Type B pancreatic cell (in vitro differentiated cells): ENCODE measurements at regions not wholly inside any gene's neighbourhood (a gene's known extent, or its start where the extent isn't known, plus 50 kb on each side); places are given as distances from the start of the nearest gene placed in this dataset.
"Not testable (repeated sequence)": the region's sequence is repeated elsewhere in the genome, so short reads cannot be mapped to it uniquely, and the experiment has no call there.

Experiments used
- DNase-seq: peaks from one replicate; pipeline ENCODE4 v3.0.0; 2021; ENCODE audit warnings: mixed read lengths; ENCODE audit not compliant: unreplicated experiment; ENCODE audit errors: extremely low spot score
- H3K27ac Mint-ChIP-seq: 2 replicates; pipeline ENCODE4 v1.8.0; 2021; ENCODE audit warnings: mild to moderate bottlenecking, mixed read lengths
- H3K27me3 Mint-ChIP-seq: 2 replicates; pipeline ENCODE4 v1.8.0; 2021; ENCODE audit warnings: mixed read lengths
- H3K36me3 Mint-ChIP-seq: 2 replicates; pipeline ENCODE4 v1.8.0; 2021; ENCODE audit warnings: mixed read lengths
- H3K4me1 Mint-ChIP-seq: one replicate; pipeline ENCODE4 v1.8.0; 2021; ENCODE audit warnings: mixed read lengths; ENCODE audit not compliant: unreplicated experiment
- H3K4me3 Mint-ChIP-seq: 2 replicates; pipeline ENCODE4 v1.8.0; 2021; ENCODE audit warnings: mild to moderate bottlenecking, mixed read lengths
- H3K9me3 Mint-ChIP-seq: 2 replicates; pipeline ENCODE4 v1.8.0; 2021; ENCODE audit warnings: mixed read lengths
- CTCF ChIP-seq: fragments of 200-600 bp; sonication (generic); conservative IDR thresholded peaks from 2 replicates; pipeline ENCODE4 v1.5.0; 2021; ENCODE audit warnings: antibody characterized with exemption, mild to moderate bottlenecking

DNA sequence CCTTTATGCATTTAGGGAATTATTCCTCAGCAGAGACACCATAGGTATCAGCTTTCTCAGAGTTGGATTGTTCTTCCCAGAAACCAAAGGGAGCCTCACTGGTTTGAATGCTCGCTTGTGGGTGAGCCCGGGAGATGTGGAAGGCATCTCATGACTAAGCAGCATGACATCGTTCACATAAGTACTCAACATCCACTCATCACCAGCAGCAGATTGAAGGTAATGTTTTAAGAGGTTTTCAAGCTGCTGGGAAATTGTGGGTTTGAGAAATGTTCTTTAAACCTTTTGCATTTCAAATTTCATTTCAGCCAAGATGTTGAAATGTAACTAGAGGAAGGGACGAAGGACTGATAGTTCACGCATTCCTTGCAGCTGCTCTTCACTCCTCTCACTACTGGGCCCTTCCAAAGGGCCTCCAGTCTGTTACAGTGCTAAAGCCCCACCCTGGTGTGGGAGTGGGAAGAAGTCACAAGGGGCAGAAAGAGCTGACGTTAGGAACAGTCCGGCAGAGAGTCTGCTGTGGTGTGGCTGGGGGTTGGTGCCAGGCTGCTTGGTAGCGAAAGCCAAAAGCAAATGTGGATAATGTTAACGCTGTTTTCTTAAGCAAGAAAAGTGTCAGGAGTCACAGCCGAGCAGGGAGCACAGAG, 324.5 kb upstream of the EPHA4 start:
- H3K36me3 Mint-ChIP-seq, result no peaks in the 10 kb centered on the region
- H3K27ac Mint-ChIP-seq, result no peak overlapping the region
- no peak for DNase-seq
- H3K9me3 Mint-ChIP-seq, result no peaks in the 10 kb centered on the region
- H3K27me3 Mint-ChIP-seq, result peaks cover 6% of the 10 kb centered on the region
- no peak overlapping the region for H3K4me3 Mint-ChIP-seq
- no peak for TF ChIP-seq CTCF
- peaks cover 10% of the 10 kb centered on the region for H3K4me1 Mint-ChIP-seq

DNA sequence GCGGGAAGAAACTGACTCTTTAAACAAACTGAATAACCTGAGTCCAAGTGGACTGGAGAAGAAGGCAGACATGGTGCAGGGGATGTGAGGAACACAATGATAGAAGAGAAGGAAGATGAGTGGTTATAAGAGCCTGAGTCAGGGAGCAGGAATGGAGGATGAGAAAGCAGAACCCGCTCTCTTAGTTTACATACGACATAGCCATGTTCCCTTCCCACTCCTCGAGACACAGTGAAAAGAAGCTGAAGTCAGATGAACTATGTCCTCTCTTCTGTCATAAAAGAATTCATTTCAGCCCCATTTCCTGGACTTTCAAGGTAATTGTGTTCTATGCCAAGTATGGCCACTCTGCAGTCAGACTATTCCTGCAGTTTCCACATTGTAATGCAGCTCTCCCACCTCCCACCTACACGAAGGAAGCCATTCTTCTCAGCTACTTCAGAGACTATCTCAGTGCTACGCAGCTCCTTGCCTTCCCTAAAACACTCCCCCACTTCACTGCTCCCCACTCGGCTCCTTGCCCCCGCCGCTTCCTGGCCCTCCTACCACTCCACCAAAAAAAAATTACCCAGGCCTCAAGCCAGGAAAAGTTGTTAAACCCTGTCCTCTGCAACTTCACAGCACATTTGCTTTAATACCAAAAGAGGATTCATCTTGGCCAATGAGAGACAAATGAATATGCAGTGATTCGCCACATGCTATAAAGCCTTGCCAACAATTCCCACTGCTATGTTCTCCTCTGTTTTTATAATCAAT, 323.4 kb upstream of the EPHA4 start:
- Mint-ChIP-seq H3K9me3 (no peaks in the 10 kb centered on the region), H3K27ac (no peak overlapping the region), H3K4me1 (peaks cover 10% of the 10 kb centered on the region)

DNA sequence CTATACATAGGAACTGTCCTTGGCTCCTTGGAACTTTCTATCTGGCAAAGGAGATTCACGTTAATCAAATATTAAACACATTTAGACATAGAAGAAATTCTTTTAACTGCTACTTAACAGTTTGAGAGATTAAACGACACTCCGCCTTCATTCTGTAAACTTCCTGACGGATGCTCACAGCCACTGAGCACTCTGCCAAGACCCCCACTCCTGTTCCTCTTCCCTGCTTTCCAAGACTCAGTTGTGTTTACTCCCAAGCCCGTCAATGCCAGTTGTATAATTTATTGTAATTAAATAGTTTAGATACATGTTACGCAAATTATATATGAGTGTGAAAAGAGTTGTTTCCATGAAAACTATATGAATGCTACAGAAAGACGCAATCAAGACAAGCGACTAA, 321.4 kb upstream of the EPHA4 start:
- H3K4me1 Mint-ChIP-seq, result peaks cover 10% of the 10 kb centered on the region
- no peak for TF ChIP-seq CTCF
- no peak for DNase-seq
- no peak overlapping the region for H3K4me3 Mint-ChIP-seq
- H3K27ac Mint-ChIP-seq, result no peak overlapping the region
- peaks cover 6% of the 10 kb centered on the region for H3K27me3 Mint-ChIP-seq
- H3K9me3 Mint-ChIP-seq, result no peaks in the 10 kb centered on the region
- no peaks in the 10 kb centered on the region for H3K36me3 Mint-ChIP-seq

More for the DNA sequence above, 323.4 kb upstream of the EPHA4 start:
- H3K36me3 Mint-ChIP-seq, result no peaks in the 10 kb centered on the region
- no peak overlapping the region for H3K4me3 Mint-ChIP-seq
- no peak for TF ChIP-seq CTCF
- DNase-seq, result no peak
- H3K27me3 Mint-ChIP-seq, result peaks cover 6% of the 10 kb centered on the region

GRCh38 chr2:221892006-221892405, 319.9 kb upstream of the EPHA4 start:
- DNase-seq, H3K27ac Mint-ChIP-seq, H3K9me3 Mint-ChIP-seq, H3K4me1 Mint-ChIP-seq, H3K36me3 Mint-ChIP-seq, H3K4me3 Mint-ChIP-seq, H3K27me3 Mint-ChIP-seq: not testable (repeated sequence)

GRCh38 chr2:221883976-221884375, 311.9 kb upstream of the EPHA4 start:
- Mint-ChIP-seq H3K4me3 (no peak overlapping the region), H3K9me3 (no peaks in the 10 kb centered on the region), H3K4me1 (peaks cover 7% of the 10 kb centered on the region), H3K36me3 (no peaks in the 10 kb centered on the region), H3K27me3 (peaks cover 3% of the 10 kb centered on the region), H3K27ac (no peak overlapping the region)
- no peak for DNase-seq
- no peak for TF ChIP-seq CTCF

DNA sequence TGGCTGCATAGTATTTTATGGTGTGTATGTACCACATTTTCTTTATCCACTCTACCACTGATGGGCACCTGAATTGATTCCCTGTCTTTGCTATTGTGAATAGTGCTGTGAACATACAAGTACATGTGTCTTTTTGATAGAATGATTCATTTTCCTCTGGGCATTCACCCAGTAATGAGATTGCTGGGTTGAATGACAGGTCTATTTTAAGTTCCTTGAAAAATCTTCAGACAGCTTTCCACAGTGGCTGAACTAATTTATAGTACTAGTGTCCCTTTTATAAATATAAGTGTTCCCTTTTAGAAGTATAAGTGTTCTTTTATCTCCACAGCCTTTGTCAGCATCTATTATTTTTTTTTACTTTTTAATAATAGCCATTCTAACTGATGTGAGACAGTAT, 303.9 kb upstream of the EPHA4 start:
- no peaks in the 10 kb centered on the region for H3K36me3 Mint-ChIP-seq
- DNase-seq, result no peak
- no peak overlapping the region for H3K27ac Mint-ChIP-seq
- TF ChIP-seq CTCF, result no peak
- H3K27me3 Mint-ChIP-seq, result no peaks in the 10 kb centered on the region
- no peak overlapping the region for H3K4me3 Mint-ChIP-seq
- no peaks in the 10 kb centered on the region for H3K4me1 Mint-ChIP-seq
- H3K9me3 Mint-ChIP-seq, result peaks cover 4% of the 10 kb centered on the region
